H9 (cell line): ENCODE measurements at regions not wholly inside any gene's neighbourhood (a gene's known extent, or its start where the extent isn't known, plus 50 kb on each side); places are given as distances from the start of the nearest gene placed in this dataset.

Source experiments
- DNase-seq: peaks from one replicate; pipeline ENCODE4 v3.0.0-alpha.2; 2017
- H2AFZ ChIP-seq: one replicate; pipeline ENCODE4 v1.6.1; 2013; ENCODE audit warnings: mild to moderate bottlenecking, low read length, control low read depth, moderate library complexity
- H2AK5ac ChIP-seq: 2 replicates; pipeline ENCODE4 v1.6.1; 2013; ENCODE audit warnings: low read length, control low read depth, mixed read lengths; ENCODE audit not compliant: insufficient read length
- H2BK120ac ChIP-seq: one replicate; pipeline ENCODE4 v1.6.1; 2013; ENCODE audit warnings: low read depth, mild to moderate bottlenecking, low read length, control low read depth, inconsistent platforms; ENCODE audit not compliant: poor library complexity, severe bottlenecking
- H2BK12ac ChIP-seq: 2 replicates; pipeline ENCODE4 v1.6.1; 2013; ENCODE audit warnings: low read length, control low read depth, mixed read lengths, low read depth; ENCODE audit not compliant: insufficient read length
- H2BK15ac ChIP-seq: 2 replicates; pipeline ENCODE4 v1.6.1; 2013; ENCODE audit warnings: low read depth, low read length, control low read depth
- H2BK20ac ChIP-seq: one replicate; pipeline ENCODE4 v1.6.1; 2013; ENCODE audit warnings: low read depth, mild to moderate bottlenecking, low read length, control low read depth, inconsistent platforms; ENCODE audit not compliant: poor library complexity, severe bottlenecking
- H2BK5ac ChIP-seq: 2 replicates; pipeline ENCODE4 v1.6.1; 2013; ENCODE audit warnings: low read length, control low read depth, mixed read lengths; ENCODE audit not compliant: insufficient read length
- H3K14ac ChIP-seq: 2 replicates; pipeline ENCODE4 v1.6.1; 2013; ENCODE audit warnings: low read length, control low read depth; ENCODE audit not compliant: insufficient read depth
- H3K18ac ChIP-seq: 2 replicates; pipeline ENCODE4 v1.6.1; 2013; ENCODE audit warnings: low read depth, mild to moderate bottlenecking, mixed read lengths, low read length, control low read depth; ENCODE audit not compliant: insufficient read length
- H3K23ac ChIP-seq: 2 replicates; pipeline ENCODE4 v1.6.1; 2013; ENCODE audit warnings: low read length, control low read depth, mixed read lengths, low read depth; ENCODE audit not compliant: insufficient read length
- H3K23me2 ChIP-seq: 2 replicates; pipeline ENCODE4 v1.6.1; 2013; ENCODE audit warnings: low read depth, mild to moderate bottlenecking, mixed read lengths, low read length, control low read depth; ENCODE audit not compliant: insufficient read length, poor library complexity, severe bottlenecking
- H3K27ac ChIP-seq: 2 replicates; pipeline ENCODE4 v1.5.1; 2013; ENCODE audit warnings: low read length, control low read depth, mixed read lengths, low read depth; ENCODE audit not compliant: insufficient read length
- H3K27me3 ChIP-seq: 2 replicates; pipeline ENCODE4 v1.6.1; 2013; ENCODE audit warnings: low read length, control low read depth, inconsistent platforms; ENCODE audit not compliant: insufficient read depth
- H3K4ac ChIP-seq: 2 replicates; pipeline ENCODE4 v1.6.1; 2013; ENCODE audit warnings: low read depth, mild to moderate bottlenecking, control low read depth, inconsistent platforms, low read length, moderate library complexity
- H3K4me1 ChIP-seq: 2 replicates; pipeline ENCODE4 v1.6.1; 2013; ENCODE audit warnings: low read length, control low read depth, inconsistent platforms; ENCODE audit not compliant: insufficient read depth
- H3K4me2 ChIP-seq: 2 replicates; pipeline ENCODE4 v1.6.1; 2013; ENCODE audit warnings: low read length, control low read depth, mixed read lengths; ENCODE audit not compliant: insufficient read length, insufficient read depth
- H3K56ac ChIP-seq: 2 replicates; pipeline ENCODE4 v1.6.1; 2013; ENCODE audit warnings: low read depth, mild to moderate bottlenecking, mixed read lengths, low read length, control low read depth; ENCODE audit not compliant: insufficient read length
- H3K79me1 ChIP-seq: 2 replicates; pipeline ENCODE4 v1.6.1; 2013; ENCODE audit warnings: low read depth, mild to moderate bottlenecking, moderate library complexity, low read length, control low read depth, inconsistent platforms; ENCODE audit not compliant: insufficient read depth, poor library complexity, severe bottlenecking
- H3K79me2 ChIP-seq: 2 replicates; pipeline ENCODE4 v1.6.1; 2013; ENCODE audit warnings: low read length, control low read depth, inconsistent platforms; ENCODE audit not compliant: insufficient read depth
- H3K9ac ChIP-seq: 2 replicates; pipeline ENCODE4 v1.6.1; 2013; ENCODE audit warnings: low read length, control low read depth, mixed read lengths; ENCODE audit not compliant: insufficient read length; ENCODE audit errors: extremely low read depth
- H3K9me3 ChIP-seq: one replicate; pipeline ENCODE4 v1.6.1; 2013; ENCODE audit warnings: low read depth, low read length, inconsistent platforms; ENCODE audit not compliant: control insufficient read depth
- H3T11ph ChIP-seq: one replicate; pipeline ENCODE4 v1.6.1; 2013; ENCODE audit warnings: mild to moderate bottlenecking, low read length, control low read depth, inconsistent platforms
- H4K20me1 ChIP-seq: one replicate; pipeline ENCODE4 v1.6.1; 2013; ENCODE audit not compliant: control insufficient read depth, insufficient read length, insufficient read depth
- H4K5ac ChIP-seq: 2 replicates; pipeline ENCODE4 v1.6.1; 2013; ENCODE audit warnings: low read depth, mild to moderate bottlenecking, mixed read lengths, low read length, control low read depth; ENCODE audit not compliant: insufficient read length
- H4K8ac ChIP-seq: replicated peaks from 2 replicates; pipeline ENCODE4 v1.6.1; 2013; ENCODE audit warnings: low read length, control low read depth, mixed read lengths, low read depth; ENCODE audit not compliant: insufficient read length
- H4K91ac ChIP-seq: 2 replicates; pipeline ENCODE4 v1.6.1; 2013; ENCODE audit warnings: low read depth, mild to moderate bottlenecking, moderate library complexity, mixed read lengths, low read length, control low read depth; ENCODE audit not compliant: insufficient read length
- H3K27ac Mint-ChIP-seq, 3 experiments: 2 replicates in 2 of 3; 3 replicates in 1 of 3; pipeline ENCODE4 v1.8.0; 2020 to 2021; ENCODE audit warnings: mixed read lengths in 3 of 3, mild to moderate bottlenecking in 1 of 3, moderate library complexity in 1 of 3
- H3K27me3 Mint-ChIP-seq: 2 replicates; pipeline ENCODE4 v1.8.0; 2021; ENCODE audit warnings: low read depth, mild to moderate bottlenecking, moderate library complexity, mixed read lengths
- H3K36me3 Mint-ChIP-seq, 3 experiments: 2 replicates in 2 of 3; 3 replicates in 1 of 3; pipeline ENCODE4 v1.8.0; 2020 to 2021; ENCODE audit warnings: low read depth in 3 of 3, mixed read lengths in 3 of 3; ENCODE audit not compliant: insufficient read depth in 1 of 3
- H3K4me1 Mint-ChIP-seq, 2 experiments: 2 replicates each; pipeline ENCODE4 v1.8.0; 2020; ENCODE audit warnings: mixed read lengths in 2 of 2
- H3K4me3 Mint-ChIP-seq, 2 experiments: 2 replicates in 1 of 2; 3 replicates in 1 of 2; pipeline ENCODE4 v1.8.0; 2020 to 2021; ENCODE audit warnings: mild to moderate bottlenecking in 2 of 2, mixed read lengths in 2 of 2, moderate library complexity in 1 of 2
- H3K9me3 Mint-ChIP-seq, 2 experiments: 2 replicates in 1 of 2; 3 replicates in 1 of 2; pipeline ENCODE4 v1.8.0; 2020; ENCODE audit warnings: mild to moderate bottlenecking in 2 of 2, mixed read lengths in 2 of 2, moderate library complexity in 1 of 2
- WGBS: extraction: QIAGEN DNeasy Blood & Tissue Kit; methylation state at CpG from one replicate; pipeline ENCODE4 v1.1.7; 2013; ENCODE audit warnings: missing lambda C conversion rate, low lambda C conversion rate, mixed read lengths; ENCODE audit not compliant: insufficient read length; ENCODE audit errors: extremely low coverage; 5-methylcytosine and 5-hydroxymethylcytosine counted together
- TF ChIP-seq, protein P1 (sequence below): fragments of 200-600 bp; sonication (generic); conservative IDR thresholded peaks from 3 replicates; pipeline ENCODE4 v1.8.0; 2021; ENCODE audit warnings: antibody characterized with exemption, mild to moderate bottlenecking

DNA sequence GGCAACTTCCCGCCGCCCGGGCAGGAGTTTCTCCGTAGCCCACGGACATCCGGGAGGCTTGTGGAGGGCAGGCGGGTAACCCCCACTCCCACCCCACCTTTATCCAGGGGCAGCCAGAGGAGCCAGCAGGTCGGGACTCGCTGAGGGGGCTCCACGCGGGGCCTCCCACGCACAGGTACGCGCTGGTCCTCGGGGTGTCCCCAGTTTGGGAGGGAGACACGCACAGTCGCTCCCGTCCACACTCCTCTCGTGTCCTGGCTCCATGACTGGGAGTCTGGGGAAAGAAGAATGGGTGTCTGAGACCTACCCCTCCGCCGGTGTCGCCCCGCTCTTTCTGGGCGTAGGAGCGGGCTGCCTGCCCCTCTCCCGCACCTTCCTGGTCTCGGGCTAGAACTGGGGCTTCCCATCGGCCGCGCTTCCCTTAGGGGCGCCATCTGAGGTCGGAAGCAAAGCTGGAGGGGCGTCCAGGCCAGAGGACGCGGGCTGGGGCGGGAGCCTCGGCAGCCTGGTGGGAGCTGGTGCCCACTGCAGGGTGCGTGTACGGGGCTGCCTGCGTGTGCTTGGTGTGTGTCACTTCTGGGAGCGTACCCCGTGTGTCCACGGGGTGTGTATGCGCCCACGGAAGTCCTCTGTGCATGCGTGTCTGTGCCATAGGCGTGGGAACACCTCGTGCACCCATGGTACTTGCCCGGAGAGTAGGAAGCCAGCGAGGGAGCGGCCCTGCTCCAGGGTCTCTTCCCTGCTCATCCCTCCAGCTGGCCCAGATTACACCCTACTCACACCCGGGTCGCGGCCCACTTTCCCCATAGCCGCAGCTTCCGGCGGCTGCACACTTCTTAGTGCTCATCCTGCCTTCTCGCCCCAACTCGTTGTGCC, 73.0 kb upstream of the LEP start:
- Mint-ChIP-seq H3K9me3 (no peaks in the 10 kb centered on the region; a peak in 1 of 5 replicates), H3K36me3 (no peaks in the 10 kb centered on the region)
- peaks cover 45% of the 10 kb centered on the region; the same call in 1 of the 2 replicates for H3K27me3 ChIP-seq

More for the DNA sequence above, 73.0 kb upstream of the LEP start:
- TF ChIP-seq, protein P1, sequence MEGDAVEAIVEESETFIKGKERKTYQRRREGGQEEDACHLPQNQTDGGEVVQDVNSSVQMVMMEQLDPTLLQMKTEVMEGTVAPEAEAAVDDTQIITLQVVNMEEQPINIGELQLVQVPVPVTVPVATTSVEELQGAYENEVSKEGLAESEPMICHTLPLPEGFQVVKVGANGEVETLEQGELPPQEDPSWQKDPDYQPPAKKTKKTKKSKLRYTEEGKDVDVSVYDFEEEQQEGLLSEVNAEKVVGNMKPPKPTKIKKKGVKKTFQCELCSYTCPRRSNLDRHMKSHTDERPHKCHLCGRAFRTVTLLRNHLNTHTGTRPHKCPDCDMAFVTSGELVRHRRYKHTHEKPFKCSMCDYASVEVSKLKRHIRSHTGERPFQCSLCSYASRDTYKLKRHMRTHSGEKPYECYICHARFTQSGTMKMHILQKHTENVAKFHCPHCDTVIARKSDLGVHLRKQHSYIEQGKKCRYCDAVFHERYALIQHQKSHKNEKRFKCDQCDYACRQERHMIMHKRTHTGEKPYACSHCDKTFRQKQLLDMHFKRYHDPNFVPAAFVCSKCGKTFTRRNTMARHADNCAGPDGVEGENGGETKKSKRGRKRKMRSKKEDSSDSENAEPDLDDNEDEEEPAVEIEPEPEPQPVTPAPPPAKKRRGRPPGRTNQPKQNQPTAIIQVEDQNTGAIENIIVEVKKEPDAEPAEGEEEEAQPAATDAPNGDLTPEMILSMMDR, result no peak
- Mint-ChIP-seq H3K27me3 (peaks cover 98% of the 10 kb centered on the region), H3K27ac (no peak overlapping the region), H3K4me1 (peaks cover 28 to 39% of the 10 kb centered on the region in 2 experiments), H3K4me3 (peak overlapping the region; percentile 53 to 77)
- H4K5ac ChIP-seq, result no peak overlapping the region
- H2BK15ac ChIP-seq, result no peak overlapping the region
- no peak overlapping the region for H2BK12ac ChIP-seq
- no peak overlapping the region for H3K18ac ChIP-seq
- H3K14ac ChIP-seq, result no peak overlapping the region; the same call in 1 of the 2 replicates
- H2BK120ac ChIP-seq, result no peak overlapping the region
- DNase-seq, result peak; percentile 44
- H3K9ac ChIP-seq, result no peak overlapping the region
- no peaks in the 10 kb centered on the region for H3K79me2 ChIP-seq
- H2BK20ac ChIP-seq, result no peak overlapping the region
- no peak overlapping the region for H2AK5ac ChIP-seq
- WGBS, result no CpG with 5 or more reads among the region's 59 CpGs
- H3K23ac ChIP-seq, result no peak overlapping the region
- H3T11ph ChIP-seq, result no peak overlapping the region
- H3K27ac ChIP-seq, result no peak overlapping the region
- H3K4me2 ChIP-seq, result peak overlapping the region; percentile 77
- H4K91ac ChIP-seq, result no peak overlapping the region
- no peak overlapping the region for H3K56ac ChIP-seq
- H2BK5ac ChIP-seq, result no peak overlapping the region
- H3K9me3 ChIP-seq, result no peaks in the 10 kb centered on the region
- no peak overlapping the region for H4K8ac ChIP-seq
- H3K4me1 ChIP-seq, result peaks cover 4% of the 10 kb centered on the region; the same call in 1 of the 2 replicates
- peaks cover 15% of the 10 kb centered on the region for H3K23me2 ChIP-seq
- H3K79me1 ChIP-seq, result no peaks in the 10 kb centered on the region
- no peak overlapping the region for H2AFZ ChIP-seq
- no peak overlapping the region for H3K4ac ChIP-seq
- H4K20me1 ChIP-seq, result no peaks in the 10 kb centered on the region
